Skeletal muscle cell (primary cell): ENCODE measurements at regions not wholly inside any gene's neighbourhood (a gene's known extent, or its start where the extent isn't known, plus 50 kb on each side); places are given as distances from the start of the nearest gene placed in this dataset.

Experiments
- DNase-seq: peaks from one replicate; pipeline ENCODE4 v3.0.0-alpha.2; 2010; ENCODE audit warnings: low read depth
- H3K4me3 ChIP-seq: 2 replicates; pipeline ENCODE4 v1.5.1; 2011; ENCODE audit warnings: low read depth, mild to moderate bottlenecking, control low read depth, low read length, moderate library complexity

GRCh38 chr2:155727187-155727895 is 605.2 kb downstream of the NR4A2 start:
- H3K4me3 ChIP-seq = no peak overlapping the region
- DNase-seq = no peak

- DNase-seq = no peak
- no peak overlapping the region for H3K4me3 ChIP-seq
Measured at GRCh38 chr2:155722290-155722689, 610.2 kb downstream of the NR4A2 start.

- no peak overlapping the region for H3K4me3 ChIP-seq
- DNase-seq = no peak
Measured at GRCh38 chr2:155715705-155716104, 616.8 kb downstream of the NR4A2 start.

GRCh38 chr2:155714983-155715382 is 617.5 kb downstream of the NR4A2 start:
- H3K4me3 ChIP-seq = no peak overlapping the region
- DNase-seq = no peak

- no peak overlapping the region for H3K4me3 ChIP-seq
- DNase-seq = no peak
Measured at GRCh38 chr2:155708071-155708470, 624.5 kb downstream of the NR4A2 start.

- H3K4me3 ChIP-seq = no peak overlapping the region
- DNase-seq = no peak
Measured at GRCh38 chr2:155703917-155704316, 628.6 kb downstream of the NR4A2 start.

- no peak overlapping the region for H3K4me3 ChIP-seq
- DNase-seq = no peak
Measured at GRCh38 chr2:155703048-155703447, 629.5 kb downstream of the NR4A2 start.

GRCh38 chr2:155701721-155702120 is 630.8 kb downstream of the NR4A2 start:
- H3K4me3 ChIP-seq = no peak overlapping the region
- no peak for DNase-seq

- no peak overlapping the region for H3K4me3 ChIP-seq
Measured at GRCh38 chr2:155696571-155696970, 636.0 kb downstream of the NR4A2 start.

GRCh38 chr2:155695505-155695904 is 637.0 kb downstream of the NR4A2 start:
- DNase-seq = no peak
- no peak overlapping the region for H3K4me3 ChIP-seq

More at GRCh38 chr2:155696571-155696970, 636.0 kb downstream of the NR4A2 start:
- DNase-seq = no peak

- DNase-seq = no peak
- H3K4me3 ChIP-seq = no peak overlapping the region
Measured at GRCh38 chr2:155692856-155693255, 639.7 kb downstream of the NR4A2 start.

- no peak for DNase-seq
Measured at GRCh38 chr2:155692106-155692505, 640.4 kb downstream of the NR4A2 start.

GRCh38 chr2:155690785-155691184 is 641.7 kb downstream of the NR4A2 start:
- DNase-seq = no peak
- H3K4me3 ChIP-seq = no peak overlapping the region

More at GRCh38 chr2:155692106-155692505, 640.4 kb downstream of the NR4A2 start:
- H3K4me3 ChIP-seq = no peak overlapping the region

- H3K4me3 ChIP-seq = no peak overlapping the region
- no peak for DNase-seq
Measured at GRCh38 chr2:155689791-155690190, 642.7 kb downstream of the NR4A2 start.

- H3K4me3 ChIP-seq = no peak overlapping the region
- DNase-seq = no peak
Measured at GRCh38 chr2:155687181-155687580, 645.3 kb downstream of the NR4A2 start.

- no peak overlapping the region for H3K4me3 ChIP-seq
- DNase-seq = no peak
Measured at GRCh38 chr2:155679647-155680046, 652.9 kb downstream of the NR4A2 start.

GRCh38 chr2:155675920-155676319 is 656.6 kb downstream of the NR4A2 start:
- H3K4me3 ChIP-seq = no peak overlapping the region
- DNase-seq = no peak

GRCh38 chr2:155665704-155666103 is 666.8 kb downstream of the NR4A2 start:
- no peak for DNase-seq
- H3K4me3 ChIP-seq = no peak overlapping the region

- no peak overlapping the region for H3K4me3 ChIP-seq
- no peak for DNase-seq
Measured at GRCh38 chr2:155663265-155663664, 669.3 kb downstream of the NR4A2 start.

- H3K4me3 ChIP-seq = no peak overlapping the region
- DNase-seq = no peak
Measured at GRCh38 chr2:155662224-155662623, 670.3 kb downstream of the NR4A2 start.

GRCh38 chr2:155653176-155653575 is 679.3 kb downstream of the NR4A2 start:
- no peak for DNase-seq
- no peak overlapping the region for H3K4me3 ChIP-seq

- DNase-seq = no peak
- no peak overlapping the region for H3K4me3 ChIP-seq
Measured at GRCh38 chr2:155651851-155652250, 680.7 kb downstream of the NR4A2 start.
